Naive thymus-derived CD8-positive, alpha-beta T cell (primary cell): ENCODE measurements at regions not wholly inside any gene's neighbourhood (a gene's known extent, or its start where the extent isn't known, plus 50 kb on each side); places are given as distances from the start of the nearest gene placed in this dataset.

Source experiments
- ATAC-seq, 2 donors: fragments of 150-1000 bp; cut with Tn5 transposase in 1 of 2; sonication (Bioruptor Pico), chemical (Tn5 transposase) in 1 of 2; 1 replicate in 1 of 2; 2 replicates in 1 of 2; pipeline ENCODE4 v1.10.0; 2021; ENCODE audit warnings: mild to moderate bottlenecking in 2 of 2, moderate library complexity in 2 of 2
- POLR2A ChIA-PET: fragments of 350-600 bp; sonication (Branson Sonifier 250); formaldehyde crosslinking; loops from one replicate; lab custom pipeline; 2021; ENCODE audit warnings: antibody characterized with exemption; lab: Charles Lee
- DNase-seq, 10 donors: peaks; one replicate each; pipeline versions ENCODE4 v3.0.0 to v3.0.0-alpha.2; 2020 to 2022
- H3K27ac Mint-ChIP-seq, 10 donors: one replicate each; pipeline ENCODE4 v1.8.0; 2020 to 2022; ENCODE audit warnings: mild to moderate bottlenecking in 10 of 10, mixed read lengths in 10 of 10, moderate library complexity in 4 of 10, inconsistent platforms in 1 of 10
- H3K27me3 Mint-ChIP-seq, 5 donors: one replicate each; pipeline ENCODE4 v1.8.0; 2021 to 2022; ENCODE audit warnings: mixed read lengths in 5 of 5
- H3K36me3 Mint-ChIP-seq, 3 donors: one replicate each; pipeline ENCODE4 v1.8.0; 2020 to 2022; ENCODE audit warnings: mixed read lengths in 3 of 3, mild to moderate bottlenecking in 2 of 3, inconsistent platforms in 1 of 3
- H3K4me1 Mint-ChIP-seq, 4 donors: one replicate each; pipeline ENCODE4 v1.8.0; 2021 to 2022; ENCODE audit warnings: mixed read lengths in 4 of 4
- H3K4me3 Mint-ChIP-seq, 10 donors: one replicate each; pipeline ENCODE4 v1.8.0; 2020 to 2022; ENCODE audit warnings: mild to moderate bottlenecking in 10 of 10, mixed read lengths in 10 of 10, moderate library complexity in 6 of 10, inconsistent platforms in 1 of 10
- H3K9me3 Mint-ChIP-seq, 9 donors: one replicate each; pipeline ENCODE4 v1.8.0; 2020 to 2022; ENCODE audit warnings: mixed read lengths in 9 of 9, mild to moderate bottlenecking in 3 of 9, inconsistent platforms in 1 of 9, moderate library complexity in 1 of 9

DNA sequence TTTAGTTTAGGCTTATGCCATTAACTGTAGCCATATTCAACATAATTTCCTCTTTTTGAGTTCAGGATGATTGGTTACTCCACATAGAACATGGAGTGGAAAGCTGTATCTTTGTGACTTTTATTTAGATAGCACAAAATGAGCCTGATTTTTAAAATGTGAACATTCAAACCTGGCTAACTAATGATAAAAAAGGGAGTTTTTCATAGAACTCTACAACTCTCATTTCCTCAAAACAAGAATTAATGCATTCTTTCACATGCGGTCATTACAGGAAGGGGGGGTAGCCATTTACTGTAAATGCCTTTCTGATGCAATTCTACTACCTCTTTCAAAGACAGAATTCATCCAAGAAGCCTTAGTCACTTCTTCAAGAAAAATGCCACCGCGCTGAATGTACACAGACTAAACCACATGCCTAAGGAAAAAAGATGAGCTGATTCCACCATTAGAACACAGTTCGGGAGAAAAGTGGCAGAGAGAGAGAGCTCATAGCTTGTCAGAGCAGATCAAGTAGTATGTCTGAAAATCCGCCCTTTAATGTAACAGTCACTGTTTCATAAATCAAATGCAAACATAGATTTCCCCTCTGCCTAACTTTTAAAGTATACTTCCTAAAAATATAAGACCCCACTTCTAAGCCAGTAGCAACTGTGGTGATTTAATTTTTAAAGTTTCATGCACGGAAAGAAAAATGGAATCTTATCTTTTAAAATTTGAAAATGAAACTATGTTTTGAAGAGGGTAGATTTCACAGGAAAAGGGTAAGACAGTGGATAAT is 226.4 kb upstream of the KLF14 start:
- Mint-ChIP-seq H3K4me3 (peak overlapping the region; percentile 57 to 91 (median 84)), H3K4me1 (peaks cover 29 to 82% (median 73%) of the 10 kb centered on the region in 4 donors), H3K27ac (peak overlapping the region in 9 of 10 donors; percentile 69 to 98 (median 94)), H3K9me3 (no peaks in the 10 kb centered on the region), H3K36me3 (peaks cover 5 to 34% (median 8%) of the 10 kb centered on the region in 3 donors), H3K27me3 (no peaks in the 10 kb centered on the region)
- ATAC-seq (peak; percentile 20 to 27), DNase-seq (peak in 5 of 10 donors; percentile 27 to 70 (median 32))
- POLR2A ChIA-PET, result interaction anchor here (0.5 to 1.0 kb wide), 2 partner anchors 16 to 32 kb away, joined by 3 to 6 read pairs; no protein-coding TSS in a partner anchor

- POLR2A ChIA-PET, result interaction anchor here (0.5 kb wide), 1 partner anchor 32 kb away, joined by 6 read pairs; no protein-coding TSS in a partner anchor
- Mint-ChIP-seq H3K9me3 (no peaks in the 10 kb centered on the region), H3K27me3 (no peaks in the 10 kb centered on the region), H3K4me3 (peak overlapping the region; percentile 57 to 91 (median 84)), H3K27ac (peak overlapping the region in 9 of 10 donors; percentile 69 to 98 (median 94)), H3K36me3 (peaks cover 5 to 35% (median 8%) of the 10 kb centered on the region in 3 donors), H3K4me1 (peaks cover 23 to 76% (median 67%) of the 10 kb centered on the region in 4 donors)
- ATAC-seq, result peak; percentile 79 to 86
- DNase-seq, result peak in 8 of 10 donors; percentile 37 to 81 (median 68)
These were observed 227.2 kb upstream of the KLF14 start for GRCh38 chr7:130961128-130961601.

GRCh38 chr7:130962109-130962508 is 228.1 kb upstream of the KLF14 start:
- Mint-ChIP-seq H3K4me3 (peak overlapping the region in 9 of 10 donors; percentile 30 to 90 (median 72)), H3K9me3 (no peaks in the 10 kb centered on the region), H3K27me3 (no peaks in the 10 kb centered on the region), H3K27ac (peak overlapping the region in 9 of 10 donors; percentile 69 to 97 (median 90)), H3K4me1 (peaks cover 24 to 74% (median 65%) of the 10 kb centered on the region in 4 donors), H3K36me3 (peaks cover 5 to 44% (median 8%) of the 10 kb centered on the region in 3 donors)
- POLR2A ChIA-PET, result interaction anchor here (0.8 kb wide), 1 partner anchor 32 kb away, joined by 3 read pairs; no protein-coding TSS in a partner anchor
- DNase-seq (no peak), ATAC-seq (no peak)

DNA sequence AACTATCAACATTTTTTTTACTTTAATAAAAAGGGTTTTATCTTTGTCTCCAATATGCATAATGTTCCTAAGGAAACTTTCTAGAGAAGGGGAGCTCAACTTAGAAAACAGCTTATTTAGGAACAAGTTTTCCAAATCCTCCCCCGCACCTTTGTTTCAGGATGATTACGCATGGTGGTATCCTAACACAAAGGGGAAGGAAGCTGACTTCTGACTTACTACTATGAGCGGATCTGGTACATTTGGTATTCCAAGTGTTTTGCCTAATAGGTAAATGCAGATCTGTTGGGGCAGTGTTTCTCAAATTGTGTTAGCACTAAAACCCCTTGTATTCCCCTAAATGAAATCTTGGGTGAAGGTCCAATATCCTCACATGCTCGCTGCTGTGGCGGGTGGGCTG is 229.3 kb upstream of the KLF14 start:
- peaks cover 5 to 51% (median 8%) of the 10 kb centered on the region in 3 donors for H3K36me3 Mint-ChIP-seq
- no peaks in the 10 kb centered on the region for H3K9me3 Mint-ChIP-seq
- peaks cover 24 to 69% (median 59%) of the 10 kb centered on the region in 4 donors for H3K4me1 Mint-ChIP-seq
- no peaks in the 10 kb centered on the region for H3K27me3 Mint-ChIP-seq
- H3K27ac Mint-ChIP-seq, result peak overlapping the region in 1 of 10 donors; percentile 21
- DNase-seq, result no peak
- H3K4me3 Mint-ChIP-seq, result peak overlapping the region in 4 of 10 donors; percentile 6 to 36 (median 24)
- no peak for ATAC-seq
- POLR2A ChIA-PET, result no interaction called here

GRCh38 chr7:130965515-130965914 is 231.5 kb upstream of the KLF14 start:
- peaks cover 2 to 36% (median 6%) of the 10 kb centered on the region in 3 donors for H3K36me3 Mint-ChIP-seq
- no peaks in the 10 kb centered on the region for H3K27me3 Mint-ChIP-seq
- H3K27ac Mint-ChIP-seq, result no peak overlapping the region
- H3K4me3 Mint-ChIP-seq, result no peak overlapping the region
- POLR2A ChIA-PET, result interaction anchor here (0.7 kb wide), 1 partner anchor 141 kb away, joined by 3 read pairs; no protein-coding TSS in a partner anchor
- ATAC-seq (no peak), DNase-seq (no peak)
- no peaks in the 10 kb centered on the region for H3K9me3 Mint-ChIP-seq
- peaks cover 27 to 65% (median 55%) of the 10 kb centered on the region in 4 donors for H3K4me1 Mint-ChIP-seq

DNA sequence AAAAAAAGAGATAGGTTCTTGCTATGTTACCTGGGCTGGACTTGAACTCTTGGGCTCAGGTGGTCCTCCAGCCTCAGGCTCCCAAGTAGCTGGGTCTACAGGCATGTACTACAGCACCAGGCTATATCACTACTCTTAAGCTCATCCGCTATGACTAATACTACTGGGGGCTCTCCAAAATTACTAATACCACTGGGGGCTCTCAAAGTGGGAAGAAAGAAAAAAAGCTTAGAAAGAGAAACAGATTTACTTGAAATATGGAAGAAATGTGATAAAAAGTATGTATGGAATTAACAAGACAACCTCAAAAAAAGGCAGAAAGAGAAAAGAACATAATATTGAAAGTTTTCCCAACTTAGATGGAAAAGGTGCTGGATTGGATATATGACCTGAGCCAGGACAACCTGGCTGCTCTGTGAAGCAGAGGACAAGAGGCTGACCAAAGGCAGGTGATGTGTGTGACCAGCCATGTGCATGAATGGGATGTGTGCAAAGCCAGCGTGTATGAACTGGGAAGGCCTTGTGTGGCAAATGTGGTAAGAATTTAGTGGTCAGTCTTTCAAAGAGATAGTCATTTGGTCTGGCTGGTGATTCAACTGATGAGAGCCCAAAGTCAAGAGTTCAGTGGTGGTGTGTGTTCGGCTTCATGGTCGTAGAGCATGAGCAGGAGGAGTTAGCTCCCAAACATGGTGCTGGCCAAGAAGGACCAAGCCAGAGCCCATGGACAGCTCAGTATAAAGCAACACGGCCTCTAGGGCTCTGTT is 232.4 kb upstream of the KLF14 start:
- H3K4me1 Mint-ChIP-seq, result peaks cover 22 to 65% (median 55%) of the 10 kb centered on the region in 4 donors
- no peaks in the 10 kb centered on the region for H3K9me3 Mint-ChIP-seq
- H3K27me3 Mint-ChIP-seq, result no peaks in the 10 kb centered on the region
- peak overlapping the region in 6 of 10 donors; percentile 5 to 68 (median 37) for H3K27ac Mint-ChIP-seq
- POLR2A ChIA-PET, result interaction anchor here (0.7 kb wide), 1 partner anchor 140 kb away, joined by 3 read pairs; no protein-coding TSS in a partner anchor
- ATAC-seq (no peak), DNase-seq (no peak)
- peak overlapping the region in 1 of 10 donors; percentile 12 for H3K4me3 Mint-ChIP-seq
- peaks cover 0 to 36% (median 1%) of the 10 kb centered on the region in 3 donors for H3K36me3 Mint-ChIP-seq

DNA sequence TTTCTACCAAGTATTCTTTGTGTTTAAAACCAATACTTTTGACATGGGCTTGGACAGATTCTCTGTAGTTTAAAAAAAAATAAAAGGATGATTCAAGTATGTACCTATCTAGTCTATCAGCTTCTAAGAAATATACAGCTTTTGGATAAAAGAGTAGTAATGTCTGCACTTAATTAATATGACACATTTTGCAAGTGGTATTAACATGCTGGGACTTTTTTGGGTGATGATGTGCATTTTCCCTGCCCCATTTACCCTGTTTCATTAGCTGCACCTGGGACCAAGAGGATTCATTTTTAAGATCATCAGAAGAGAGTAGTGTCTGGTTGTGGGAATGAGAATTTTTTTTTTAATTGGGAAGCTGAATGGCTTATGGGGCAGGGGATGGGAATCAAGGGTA is 236.2 kb upstream of the KLF14 start:
- POLR2A ChIA-PET, result interaction anchor here (0.7 to 1.0 kb wide), 2 partner anchors 29 to 42 kb away, joined by 6 to 8 read pairs; no protein-coding TSS in a partner anchor
- Mint-ChIP-seq H3K36me3 (peaks cover 11 to 51% (median 26%) of the 10 kb centered on the region in 3 donors), H3K9me3 (peaks cover 0 to 2% (median 0%) of the 10 kb centered on the region in 9 donors), H3K27me3 (no peaks in the 10 kb centered on the region), H3K4me3 (peak overlapping the region in 4 of 10 donors; percentile 7 to 56 (median 37)), H3K4me1 (peaks cover 22 to 73% (median 60%) of the 10 kb centered on the region in 4 donors), H3K27ac (peak overlapping the region in 9 of 10 donors; percentile 6 to 68 (median 15))
- no peak for ATAC-seq
- DNase-seq, result no peak

- POLR2A ChIA-PET, result no interaction called here
- peaks cover 14 to 55% (median 31%) of the 10 kb centered on the region in 3 donors for H3K36me3 Mint-ChIP-seq
- H3K9me3 Mint-ChIP-seq, result peaks cover 0 to 2% (median 0%) of the 10 kb centered on the region in 9 donors
- H3K27ac Mint-ChIP-seq, result peak overlapping the region in 9 of 10 donors; percentile 6 to 68 (median 29)
- ATAC-seq (no peak), DNase-seq (no peak)
- peak overlapping the region in 1 of 10 donors; percentile 55 for H3K4me3 Mint-ChIP-seq
- no peaks in the 10 kb centered on the region for H3K27me3 Mint-ChIP-seq
- H3K4me1 Mint-ChIP-seq, result peaks cover 24 to 76% (median 65%) of the 10 kb centered on the region in 4 donors
These were observed 236.7 kb upstream of the KLF14 start for GRCh38 chr7:130970696-130971095.

DNA sequence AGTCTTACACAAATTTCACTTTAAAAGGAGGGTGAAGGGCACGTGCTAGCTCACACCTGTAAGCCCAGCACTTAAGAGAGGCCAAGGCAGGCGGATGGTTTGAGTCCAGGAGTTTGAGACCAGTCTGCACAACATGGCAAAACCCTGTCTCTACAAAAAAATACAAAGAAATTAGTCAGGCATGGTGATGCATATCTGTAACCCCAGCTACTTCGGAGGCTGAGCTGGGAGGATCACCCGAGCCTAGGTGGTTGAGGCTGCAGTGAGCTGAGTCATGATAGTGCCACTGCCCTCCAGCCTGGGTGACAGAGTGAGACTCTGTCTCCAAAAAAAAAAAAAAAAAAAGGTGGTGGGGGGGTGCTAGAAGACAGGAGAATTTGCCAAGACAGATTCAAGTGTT is 237.3 kb upstream of the KLF14 start:
- Mint-ChIP-seq H3K27ac (peak overlapping the region in 7 of 10 donors; percentile 29 to 81 (median 66)), H3K27me3 (no peaks in the 10 kb centered on the region), H3K36me3 (peaks cover 17 to 54% (median 34%) of the 10 kb centered on the region in 3 donors), H3K9me3 (peaks cover 0 to 3% (median 0%) of the 10 kb centered on the region in 9 donors), H3K4me3 (peak overlapping the region in 2 of 10 donors; percentile 19 to 67), H3K4me1 (peaks cover 22 to 76% (median 67%) of the 10 kb centered on the region in 4 donors)
- peak in 1 of 2 donors; percentile 29 for ATAC-seq
- DNase-seq, result no peak
- POLR2A ChIA-PET, result no interaction called here

DNA sequence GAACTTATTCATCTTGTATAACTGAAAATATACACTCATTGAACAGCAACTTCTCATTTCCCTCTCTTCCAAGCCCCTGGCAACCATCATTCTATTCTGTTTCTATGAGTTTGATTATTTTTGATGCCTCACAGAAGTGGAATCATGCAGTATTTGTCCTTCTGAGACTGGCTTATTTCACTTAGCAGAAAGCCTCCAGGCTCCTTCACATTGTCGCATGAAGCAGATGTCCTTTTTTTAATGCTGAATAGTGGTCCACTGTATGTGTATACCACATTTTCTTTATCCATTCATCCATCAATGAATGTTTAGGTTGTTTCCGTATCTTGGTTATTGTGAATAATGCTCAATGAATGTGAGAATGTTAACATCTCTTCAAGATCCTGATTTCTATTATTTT is 238.2 kb upstream of the KLF14 start:
- POLR2A ChIA-PET, result no interaction called here

DNA sequence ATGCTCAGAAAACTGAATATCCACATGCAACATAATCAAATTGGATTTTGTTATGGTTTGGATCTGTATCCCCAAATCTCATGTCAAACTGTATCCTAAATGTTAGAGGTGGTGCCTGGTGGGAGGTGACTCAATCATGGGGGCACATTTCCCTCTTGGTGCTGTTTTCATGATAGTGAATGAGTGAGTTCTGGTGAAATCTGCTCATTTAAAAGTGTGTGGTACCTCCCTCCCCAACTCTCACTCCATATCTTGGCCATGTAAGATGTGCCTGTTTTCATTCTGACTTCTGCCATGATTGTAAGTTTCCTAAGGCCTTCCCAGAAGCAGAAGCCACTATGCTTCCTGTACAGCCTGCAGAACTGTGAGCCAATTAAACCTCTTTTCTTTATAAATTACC is 239.6 kb upstream of the KLF14 start:
- Mint-ChIP-seq H3K27me3 (no peaks in the 10 kb centered on the region), H3K4me3 (peak overlapping the region in 1 of 10 donors; percentile 20), H3K27ac (peak overlapping the region in 7 of 10 donors; percentile 3 to 76 (median 18)), H3K9me3 (peaks cover 0 to 3% (median 0%) of the 10 kb centered on the region in 9 donors), H3K36me3 (peaks cover 17 to 46% (median 37%) of the 10 kb centered on the region in 3 donors), H3K4me1 (peaks cover 20 to 69% (median 60%) of the 10 kb centered on the region in 4 donors)
- no peak for ATAC-seq
- POLR2A ChIA-PET, result no interaction called here
- DNase-seq, result no peak

More for the DNA sequence above, 238.2 kb upstream of the KLF14 start:
- Mint-ChIP-seq H3K9me3 (peaks cover 0 to 3% (median 0%) of the 10 kb centered on the region in 9 donors), H3K27ac (peak overlapping the region in 3 of 10 donors; percentile 5 to 67 (median 21)), H3K4me1 (peaks cover 21 to 75% (median 65%) of the 10 kb centered on the region in 4 donors), H3K27me3 (no peaks in the 10 kb centered on the region), H3K4me3 (no peak overlapping the region), H3K36me3 (peaks cover 17 to 53% (median 36%) of the 10 kb centered on the region in 3 donors)
- ATAC-seq (no peak), DNase-seq (no peak)
